Mammary epithelial cell (primary cell): ENCODE measurements at regions not wholly inside any gene's neighbourhood (a gene's known extent, or its start where the extent isn't known, plus 50 kb on each side); places are given as distances from the start of the nearest gene placed in this dataset.

ENCODE experiments used
- CTCF ChIP-seq, 2 donors: IDR thresholded peaks in 1 of 2; conservative IDR thresholded peaks in 1 of 2; 2 replicates each; pipeline ENCODE4 v1.5.1; 2011 to 2012; ENCODE audit warnings: inconsistent platforms in 2 of 2, low read length in 2 of 2, mild to moderate bottlenecking in 2 of 2, control low read depth in 1 of 2, low read depth in 1 of 2; ENCODE audit not compliant: insufficient read depth in 1 of 2; ENCODE audit errors: extremely low read depth in 1 of 2
- EZH2 ChIP-seq: IDR thresholded peaks from 2 replicates; pipeline ENCODE4 v1.6.1; 2012; ENCODE audit warnings: low read length, inconsistent platforms, borderline replicate concordance

DNA sequence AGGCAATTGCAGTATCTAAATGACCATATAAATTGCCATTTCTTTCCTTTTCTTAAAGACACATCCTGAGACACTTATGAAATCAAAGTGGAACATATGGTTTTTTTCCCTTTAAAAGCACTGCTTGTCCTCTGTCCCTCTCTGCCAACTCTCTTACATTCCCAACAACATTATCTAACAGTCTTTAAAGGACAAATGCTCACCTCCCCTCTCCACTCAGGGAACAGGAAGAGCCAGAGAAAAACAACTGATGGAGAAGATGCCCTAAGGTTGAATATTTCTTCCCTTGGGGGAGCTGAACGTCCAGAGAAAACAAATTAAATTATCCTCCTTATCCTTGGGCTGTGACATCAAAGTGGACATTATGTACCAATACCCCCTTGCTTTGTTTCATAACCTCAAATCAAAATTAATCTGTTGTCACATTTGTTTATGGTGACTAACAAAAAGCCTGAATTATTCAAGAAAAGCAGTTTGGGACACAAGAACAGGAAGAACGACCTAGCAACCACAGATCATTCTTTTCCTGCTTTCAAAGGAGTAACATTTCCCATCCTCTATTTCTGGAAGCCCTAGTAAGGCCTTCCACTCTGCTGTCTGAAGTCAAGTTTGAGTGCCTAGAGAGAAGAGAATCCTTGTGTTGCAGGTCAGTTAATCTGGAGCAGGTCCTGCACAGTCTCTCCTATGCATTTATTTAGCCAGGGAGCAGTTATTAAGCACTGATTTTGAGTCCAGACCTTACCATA, 52.6 kb upstream of the PAGE1 start:
- no peak for TF ChIP-seq EZH2
- TF ChIP-seq CTCF (conservative IDR thresholded peaks at IDR 0.05 in 1 of 2, IDR thresholded peaks at IDR 0.05 in 1 of 2; ENCODE audit: extremely low read depth in 1 of 2, insufficient read depth in 1 of 2, low read depth in 1 of 2, low read length in 2 of 2) = no peak
